ENCODE measurements at regions not wholly inside any gene's neighbourhood (a gene's known extent, or its start where the extent isn't known, plus 50 kb on each side); places are given as distances from the start of the nearest gene placed in this dataset.

DNA sequence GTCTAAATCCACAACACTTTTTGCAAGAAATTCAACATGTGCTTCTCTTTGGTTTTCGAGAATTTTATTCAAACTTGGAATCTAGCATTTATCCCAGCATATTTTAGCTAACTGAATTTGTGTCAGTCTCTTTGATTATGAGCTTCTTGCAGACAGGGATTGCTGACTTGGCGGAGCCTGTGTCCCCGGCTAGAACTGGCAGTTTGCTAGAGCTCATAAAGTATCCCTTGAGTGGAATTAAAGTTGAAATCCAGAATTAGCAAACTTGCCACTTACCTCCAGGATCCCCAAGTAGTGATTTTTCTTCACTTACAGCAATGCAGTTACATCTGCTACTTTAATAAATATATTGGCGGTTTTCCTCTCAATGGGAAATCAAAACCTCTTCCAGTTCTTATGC is 306.9 kb downstream of the AACS start:
- DNase-seq: no peak

DNA sequence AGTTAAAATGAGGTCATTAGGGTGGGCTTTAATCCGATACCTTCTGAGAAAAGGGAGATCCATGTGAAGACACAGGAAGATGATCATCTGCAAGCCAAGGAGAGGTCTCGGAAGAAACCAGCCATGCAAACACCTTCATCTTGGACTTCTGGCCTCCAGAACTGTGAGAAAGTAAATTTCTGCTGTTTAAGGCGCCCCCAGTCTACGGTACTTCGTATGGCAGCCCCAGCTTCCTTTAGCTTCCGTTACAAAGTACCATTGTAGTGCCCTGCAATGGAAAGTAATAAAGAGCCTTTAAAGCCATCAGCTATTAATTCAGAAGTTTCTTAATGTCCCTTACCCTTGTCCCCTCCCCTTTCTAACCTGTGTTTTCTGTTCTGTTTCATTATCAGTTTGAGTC is 308.1 kb downstream of the AACS start:
- no peak for DNase-seq

DNA sequence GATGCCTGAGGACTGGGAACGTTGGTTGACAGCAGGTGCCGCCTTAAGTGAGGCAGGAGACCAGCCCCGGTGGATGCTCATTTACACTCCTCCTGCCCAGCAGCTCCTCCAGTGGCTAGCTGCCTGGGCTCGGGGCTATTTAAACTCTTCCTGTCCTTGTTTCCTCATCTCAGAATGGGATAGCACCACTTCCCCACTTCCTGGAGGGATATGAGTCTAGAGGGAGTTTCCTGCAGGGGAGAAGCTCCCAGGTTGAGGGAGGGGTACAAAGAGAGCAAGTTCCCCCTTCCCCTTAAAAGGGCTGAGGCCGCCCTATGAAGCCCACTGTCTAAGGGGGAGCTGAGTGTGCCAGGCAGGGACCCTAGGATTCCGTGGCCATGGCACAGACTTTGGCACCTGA is 311.2 kb downstream of the AACS start:
- no peak for DNase-seq

DNA sequence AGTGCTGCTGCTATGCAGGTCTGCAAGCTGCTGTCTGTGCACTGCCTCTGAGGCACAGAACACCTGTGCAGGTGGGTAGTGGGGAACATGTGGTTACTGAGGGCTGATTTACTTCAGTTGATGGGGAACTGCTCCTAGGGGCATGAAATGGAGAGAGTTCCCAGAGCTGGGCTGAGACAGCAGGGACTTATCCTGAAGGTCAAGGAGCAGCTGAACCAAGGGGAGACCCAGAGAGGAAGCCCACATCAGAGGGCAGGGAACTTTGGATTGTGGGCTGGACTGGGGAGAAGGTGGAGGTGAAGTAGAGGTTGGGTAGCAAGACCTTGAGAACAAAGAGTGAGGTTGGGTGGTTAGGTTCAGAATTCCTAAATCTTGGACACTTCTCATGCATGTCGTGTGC is 311.9 kb downstream of the AACS start:
- no peak for DNase-seq

DNA sequence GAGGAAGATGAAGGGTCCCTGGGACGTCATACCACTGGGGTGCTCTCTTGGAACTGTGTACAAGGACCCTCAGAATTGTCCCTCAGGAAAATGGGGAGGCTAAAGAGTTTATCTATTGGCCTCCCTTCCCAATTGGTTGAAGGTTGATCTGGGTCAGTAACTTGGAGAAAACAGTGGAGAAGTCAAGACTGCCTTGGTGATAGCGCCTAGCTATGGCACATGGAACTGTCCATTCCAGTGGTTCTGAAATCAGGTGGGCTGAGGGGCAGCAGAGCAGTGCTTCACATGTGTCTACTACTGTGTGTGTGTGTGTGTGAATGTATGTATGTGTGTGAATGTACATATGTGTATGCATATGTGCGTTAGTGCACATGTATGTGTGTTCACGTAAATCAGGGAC is 316.1 kb downstream of the AACS start:
- DNase-seq: no peak

DNA sequence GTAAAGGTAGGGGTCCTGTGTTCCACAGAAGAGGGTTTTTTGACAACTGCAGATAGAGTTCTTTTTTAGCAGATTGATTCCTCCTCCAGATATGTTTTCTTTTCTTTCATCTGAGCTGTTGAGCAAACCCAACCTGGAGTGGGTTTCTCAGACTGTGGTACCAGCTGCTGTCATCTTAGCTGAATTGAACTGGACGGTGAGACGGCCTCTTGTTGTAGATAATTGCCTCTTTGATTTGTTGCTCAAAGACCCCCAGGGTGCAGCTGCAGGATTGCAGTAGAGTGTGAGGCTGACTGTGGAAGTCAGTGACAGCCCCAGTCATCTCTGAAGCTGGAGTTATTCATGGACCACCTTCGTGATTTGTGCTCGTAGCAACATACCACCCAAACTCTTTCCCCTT is 317.7 kb downstream of the AACS start:
- DNase-seq: no peak

DNA sequence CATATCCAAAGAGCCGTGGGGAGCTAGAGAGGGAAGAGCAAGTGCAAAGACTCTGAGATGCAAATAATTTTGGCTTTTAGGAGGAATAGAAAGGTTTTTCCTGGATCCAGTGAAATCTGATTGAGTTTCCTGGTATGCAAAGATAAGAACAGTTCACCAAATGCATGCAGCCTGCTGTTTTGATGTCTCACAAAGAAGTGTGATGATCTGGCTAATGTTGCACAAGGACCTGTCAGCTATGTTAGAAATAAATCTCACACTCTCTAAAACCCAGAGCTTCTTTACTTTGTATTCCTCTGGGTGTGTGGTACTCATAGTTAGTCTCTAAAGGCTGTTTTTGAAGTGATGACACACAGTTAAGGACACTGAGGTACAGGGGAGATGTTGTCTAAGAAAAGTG is 321.4 kb downstream of the AACS start:
- DNase-seq: no peak

DNA sequence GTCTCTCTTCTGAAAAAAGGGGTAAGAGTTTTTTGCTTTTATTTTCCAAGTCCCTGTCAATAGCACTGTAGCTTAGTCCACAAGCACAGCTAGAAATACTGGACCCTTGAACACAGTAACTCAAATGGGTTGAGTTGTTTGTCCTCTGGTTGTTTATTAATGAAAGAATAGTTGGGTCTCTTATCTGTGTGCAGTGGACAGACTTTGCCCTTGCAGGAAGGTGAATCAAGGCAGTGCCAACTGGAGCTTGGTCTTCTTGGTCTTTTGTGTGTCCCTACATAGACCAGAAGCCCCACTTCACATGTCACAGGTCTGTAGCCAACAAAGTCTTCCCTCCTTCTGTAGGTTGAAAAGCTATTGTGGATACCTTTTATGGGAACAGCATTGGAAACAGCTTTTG is 322.0 kb downstream of the AACS start:
- no peak for DNase-seq

DNA sequence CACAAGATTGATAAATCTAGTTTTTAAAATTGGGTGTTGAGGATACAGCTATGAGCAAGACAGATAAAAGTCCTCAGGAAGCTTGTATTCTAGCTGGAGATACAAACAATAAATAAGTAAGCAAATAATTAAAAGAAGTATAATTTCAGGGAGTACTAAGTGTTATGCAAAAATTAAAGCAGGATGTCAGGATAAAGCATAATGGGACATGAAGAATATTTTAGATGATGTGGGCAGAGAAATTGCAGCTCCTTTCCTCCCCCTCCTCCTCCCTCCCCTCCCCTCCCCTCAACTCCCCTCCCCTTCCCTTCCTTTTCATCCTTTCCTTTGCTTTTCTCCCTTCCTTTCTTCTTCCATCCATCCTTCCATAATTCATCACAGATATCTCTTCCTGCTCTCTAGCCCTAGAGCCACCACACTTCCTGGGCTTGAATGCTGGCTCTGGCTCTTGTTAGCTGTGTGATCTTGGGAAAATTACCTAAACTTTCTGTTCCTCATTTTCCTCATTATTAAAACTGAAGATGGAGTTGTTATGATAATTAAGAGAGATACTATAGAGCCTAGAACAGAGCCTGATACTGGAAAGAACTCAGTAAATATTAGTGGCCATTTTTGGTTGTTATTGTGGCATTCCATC is 323.9 kb downstream of the AACS start:
- DNase-seq: no peak

DNA sequence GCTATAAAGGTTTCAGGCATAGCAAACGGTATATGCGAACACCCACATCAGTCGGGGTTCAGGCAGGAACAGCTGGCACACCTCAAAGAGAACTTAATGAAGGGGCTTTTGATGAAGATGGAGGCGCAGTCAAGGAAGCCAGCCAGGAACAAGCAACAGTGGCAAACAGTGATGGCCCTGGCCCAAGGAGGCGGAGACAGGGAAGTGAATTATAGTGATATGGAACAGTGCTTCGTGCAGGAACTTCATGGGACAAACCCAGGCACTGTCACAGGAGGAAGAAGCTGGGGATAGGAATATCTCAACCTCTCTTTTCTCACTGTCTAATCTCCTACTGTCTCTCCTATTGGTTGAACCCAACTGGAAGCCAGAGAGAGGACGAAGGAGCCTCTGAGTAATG is 328.3 kb downstream of the AACS start:
- DNase-seq: no peak

DNA sequence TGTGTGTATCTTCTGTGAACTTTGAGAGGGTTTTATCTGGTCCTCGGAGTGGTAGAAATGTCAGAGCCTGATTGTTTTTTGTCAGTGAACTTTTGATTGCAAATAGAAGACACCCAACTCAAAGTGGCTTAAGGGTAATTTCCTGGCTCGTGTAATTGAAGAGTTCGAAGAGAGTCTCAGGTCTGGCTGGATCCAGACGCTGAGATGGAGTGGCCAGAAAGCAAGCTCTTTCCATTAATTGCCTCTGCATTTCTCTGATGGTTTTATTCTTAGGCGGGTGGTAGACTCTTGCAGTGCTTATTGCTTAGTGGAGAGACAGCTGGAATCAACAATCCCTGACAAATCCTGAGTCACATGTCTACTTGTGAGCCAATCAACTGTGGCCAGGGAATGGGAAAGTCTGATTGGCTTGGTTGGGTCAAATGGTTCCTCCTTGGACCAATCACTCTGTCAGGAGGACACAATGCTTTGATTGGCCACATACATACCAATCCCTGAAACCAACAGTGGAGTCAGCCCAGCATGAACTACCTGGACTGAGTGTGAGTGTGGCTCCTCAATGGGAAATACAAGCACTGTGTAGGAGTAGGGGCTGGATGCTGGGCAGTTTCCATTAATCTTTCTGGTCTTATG is 330.5 kb downstream of the AACS start:
- no peak for DNase-seq

DNA sequence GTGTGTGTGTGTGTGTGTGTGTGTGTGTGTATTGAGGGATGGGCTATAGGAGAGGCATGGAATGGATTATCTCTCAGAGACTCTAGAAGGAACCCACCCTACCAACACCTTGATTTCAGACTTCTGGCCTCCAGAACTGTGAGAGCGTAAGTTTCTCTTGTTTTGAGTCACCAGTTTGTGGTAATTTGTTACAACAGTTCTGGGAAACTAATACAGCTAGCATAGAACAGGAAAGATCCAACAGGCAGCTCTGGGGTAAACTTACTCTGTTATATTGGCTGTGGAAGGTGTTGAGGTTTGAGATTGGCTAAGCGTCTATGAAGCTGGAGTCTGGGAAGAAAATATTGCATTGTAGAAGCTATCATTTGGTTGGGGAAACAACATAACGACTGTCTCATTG is 334.3 kb downstream of the AACS start:
- no peak for DNase-seq

DNA sequence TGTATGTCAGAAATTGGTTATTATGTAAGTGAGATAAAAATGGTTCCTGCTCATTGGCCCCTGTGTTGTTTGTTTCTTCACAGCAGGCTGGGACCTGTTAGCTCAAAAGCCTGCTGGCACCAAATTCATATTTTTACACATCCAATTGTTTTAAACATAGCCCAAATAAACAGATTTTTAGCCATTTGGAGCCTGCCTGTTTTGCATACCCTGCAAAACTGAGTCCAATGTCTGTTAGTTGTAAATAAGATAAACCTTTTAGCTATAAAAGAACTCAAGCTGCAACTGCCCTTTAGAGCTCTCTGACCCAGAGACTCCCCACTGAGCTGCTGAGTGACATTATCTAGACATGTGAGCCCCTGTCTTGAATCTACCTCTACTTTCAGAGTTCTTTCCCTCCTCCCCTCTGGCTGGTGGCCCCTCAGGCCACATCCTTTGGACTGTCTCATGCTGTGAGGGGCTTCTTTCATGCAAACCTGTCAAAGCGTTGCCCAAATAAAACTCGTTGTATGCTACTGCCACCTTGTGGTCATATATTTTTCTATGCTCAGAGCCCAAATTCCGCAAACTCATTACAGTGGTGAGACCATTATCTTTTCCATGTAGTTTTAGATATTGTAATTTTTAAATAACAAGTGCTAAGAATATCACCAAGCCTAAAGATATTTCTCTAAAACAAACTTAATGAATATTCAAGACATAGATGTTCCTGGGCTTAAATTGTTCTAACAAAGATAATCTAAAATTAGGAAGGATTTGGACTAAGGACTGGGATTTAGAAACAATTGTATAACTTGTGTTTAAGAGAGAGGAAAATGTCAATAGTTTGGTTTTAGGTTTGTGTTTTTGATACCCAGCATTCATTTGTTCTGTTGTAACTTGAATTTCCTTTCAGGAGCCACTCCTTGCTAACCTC is 337.9 kb downstream of the AACS start:
- DNase-seq: no peak

DNA sequence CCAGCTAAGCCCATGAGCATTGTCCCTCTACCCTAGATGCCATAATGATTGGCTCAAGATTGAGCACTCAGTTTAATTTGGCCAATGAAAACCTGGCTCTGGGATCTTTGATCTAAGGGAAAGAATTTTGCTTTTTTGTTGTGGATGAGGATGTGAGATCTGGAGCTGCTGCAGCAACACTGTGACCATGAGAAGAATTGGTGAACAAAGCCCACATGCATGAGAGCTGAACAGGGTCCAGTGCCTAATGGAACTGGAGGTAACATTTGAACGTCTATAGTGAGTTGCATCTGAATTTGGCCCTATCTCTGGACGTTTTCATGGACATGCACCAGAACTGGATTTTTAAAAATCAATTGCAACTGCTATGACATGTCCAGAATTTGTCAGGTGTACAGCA is 338.6 kb downstream of the AACS start:
- DNase-seq: no peak

DNA sequence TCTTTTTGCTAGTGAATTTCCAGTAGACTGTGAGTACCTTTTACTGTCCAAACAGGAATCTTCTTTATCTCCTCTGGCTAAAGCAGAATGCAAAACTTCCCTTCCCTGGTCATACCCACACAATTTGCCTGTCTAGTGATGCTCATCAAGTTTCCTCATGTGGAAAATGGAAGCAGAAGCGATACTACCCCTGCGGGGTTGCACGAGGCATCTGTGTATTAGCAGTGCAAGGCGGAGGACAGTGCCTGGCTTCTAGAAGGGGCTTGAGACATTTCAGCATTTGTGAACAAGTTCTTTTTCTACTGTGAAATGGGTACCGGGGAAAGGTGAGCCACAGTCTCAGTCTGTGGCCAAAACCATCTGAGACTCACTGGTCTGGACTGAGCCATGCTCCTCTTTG is 340.9 kb downstream of the AACS start:
- no peak for DNase-seq

DNA sequence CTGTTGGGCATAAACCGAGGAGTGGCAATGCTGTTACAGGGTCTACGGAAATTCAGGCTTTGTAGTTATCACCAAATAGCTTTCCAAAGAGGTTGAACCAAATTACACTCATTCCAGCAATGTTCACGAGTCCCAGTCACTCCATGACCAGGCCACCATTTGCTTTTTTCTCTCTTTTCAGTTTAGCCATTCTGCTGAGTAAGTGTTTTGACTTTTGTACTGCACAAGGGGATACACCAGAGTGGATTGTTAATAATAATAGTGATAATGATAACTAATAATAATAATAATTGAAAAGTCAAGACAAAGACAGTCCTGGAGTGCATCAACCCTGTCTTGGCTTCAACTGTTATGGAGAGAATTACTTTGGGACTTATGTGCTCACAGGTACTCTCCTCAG is 343.5 kb downstream of the AACS start:
- no peak for DNase-seq

DNA sequence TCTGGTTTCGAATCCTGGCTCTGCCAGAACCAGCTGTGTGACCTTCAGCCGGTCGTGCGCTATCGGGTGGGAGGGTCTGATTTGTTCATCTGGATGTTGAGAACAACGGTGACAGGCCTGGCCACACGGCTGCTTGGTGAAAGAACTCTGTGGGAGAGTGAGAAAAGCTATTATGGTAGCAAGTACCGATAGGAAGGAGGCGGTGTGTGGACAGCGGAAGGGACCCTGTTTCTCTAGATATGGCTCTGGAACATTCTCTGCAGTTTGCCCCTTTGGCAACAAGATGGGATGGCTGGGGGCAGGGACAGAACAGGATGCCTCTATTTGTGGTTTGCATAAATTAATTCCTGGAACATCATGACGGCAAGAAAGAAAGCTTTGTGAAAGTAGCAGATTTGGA is 347.3 kb downstream of the AACS start:
- no peak for DNase-seq

DNA sequence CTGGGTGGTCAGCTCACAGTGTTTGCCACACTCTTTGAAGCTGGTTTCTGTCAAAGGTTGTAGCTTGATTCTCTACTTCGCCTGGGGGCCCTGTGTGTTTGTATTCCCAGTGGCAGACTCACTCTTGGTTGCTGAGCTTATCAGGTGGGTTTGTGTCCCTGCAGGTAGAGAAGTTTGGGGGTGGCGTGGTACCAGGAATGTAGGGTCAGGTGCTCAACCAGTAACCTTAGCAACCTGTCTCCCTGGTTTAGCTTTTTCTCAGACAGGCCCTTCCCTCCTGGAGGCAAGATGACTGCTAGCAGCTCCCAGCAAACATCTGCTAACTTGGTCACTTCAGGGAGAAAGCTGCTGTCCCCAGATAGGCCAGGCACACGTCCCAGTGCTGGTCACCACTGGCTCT is 352.2 kb downstream of the AACS start:
- no peak for DNase-seq

DNA sequence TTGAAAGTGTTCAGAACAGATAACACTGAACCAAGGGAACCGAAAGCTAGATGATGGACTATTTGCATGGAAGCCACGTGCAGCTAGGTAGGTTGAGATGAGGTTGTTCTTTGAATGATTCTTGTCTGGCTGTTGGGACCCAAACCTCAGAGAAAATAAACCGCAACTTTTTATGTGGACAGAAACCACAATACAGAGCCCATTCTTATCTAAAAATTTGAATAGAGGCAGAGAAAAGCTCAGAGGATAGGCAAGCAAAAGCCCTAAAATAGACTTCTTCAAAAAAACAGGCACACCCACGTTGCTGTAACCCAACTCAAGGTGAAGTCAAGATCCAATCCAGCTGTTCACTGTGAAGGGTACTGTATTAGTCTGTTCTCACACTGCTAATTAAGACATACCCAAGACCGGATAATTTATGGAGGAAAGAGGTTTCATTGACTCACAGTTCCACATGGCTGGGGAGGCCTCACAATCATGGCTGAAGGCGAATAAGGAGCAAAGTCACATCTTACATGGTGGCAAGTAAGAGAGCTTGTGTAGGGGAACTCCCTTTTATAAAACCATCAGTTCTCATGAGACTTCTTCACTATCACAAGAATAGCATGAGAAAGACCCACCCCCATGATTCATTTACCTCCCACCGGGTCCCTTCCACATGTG is 353.8 kb downstream of the AACS start:
- no peak for DNase-seq

DNA sequence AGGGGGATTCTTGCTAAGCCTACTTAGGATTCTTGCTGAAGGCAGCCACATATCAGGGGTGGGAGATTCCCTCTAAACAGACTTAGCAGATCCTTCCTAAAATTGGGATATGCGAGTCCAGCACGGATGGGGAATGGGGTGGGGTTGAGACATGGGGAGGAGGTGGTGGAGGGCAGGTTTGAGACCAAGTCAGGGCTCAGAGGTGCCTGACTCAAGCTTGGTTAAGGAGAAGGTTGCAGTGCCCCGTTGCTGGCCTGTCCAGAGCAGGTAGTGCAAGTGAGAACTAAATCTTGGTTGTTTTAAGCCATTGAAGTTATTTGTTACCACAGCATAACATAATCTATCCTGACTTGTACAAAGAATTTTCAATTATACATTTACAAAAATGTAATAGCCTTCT is 359.7 kb downstream of the AACS start:
- no peak for DNase-seq

DNA sequence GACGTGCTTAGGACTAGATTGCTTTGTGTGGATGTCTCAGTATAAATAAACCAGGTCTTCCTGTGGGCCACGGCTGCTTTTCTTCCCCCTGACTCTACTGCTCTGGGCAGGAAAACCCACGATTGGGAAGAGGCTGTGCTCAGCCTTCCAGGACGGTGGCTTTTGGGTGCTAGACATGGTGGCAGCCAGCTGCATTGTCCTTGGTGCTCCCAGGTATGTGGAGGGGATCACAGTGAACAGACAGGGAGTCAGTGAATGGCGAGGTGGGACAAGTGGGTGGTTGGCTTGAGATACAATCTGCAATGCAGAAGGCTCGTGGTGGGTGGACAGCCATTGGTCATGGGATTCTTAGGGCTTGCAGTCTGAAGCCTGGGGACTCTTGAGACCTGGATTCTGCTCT is 366.3 kb downstream of the AACS start:
- no peak for DNase-seq

DNA sequence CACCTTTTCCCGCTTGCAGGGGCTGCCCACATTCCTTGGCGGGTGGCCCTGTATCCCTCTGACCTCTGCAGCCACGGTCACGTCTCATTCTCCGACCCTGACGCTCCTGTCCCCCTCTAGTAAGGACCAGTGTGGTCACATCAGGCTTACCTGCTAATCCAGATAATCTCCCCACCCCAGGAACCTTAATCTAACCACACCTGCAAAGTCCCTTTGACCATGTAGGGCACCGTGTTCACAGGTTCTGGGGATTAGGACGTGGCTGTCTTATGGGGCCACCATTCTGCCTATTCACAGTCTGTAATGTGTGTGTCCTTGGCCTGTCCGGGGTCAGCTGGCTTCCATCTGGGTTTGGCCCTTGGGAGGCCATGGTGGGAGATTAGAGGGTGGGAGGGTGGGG is 368.9 kb downstream of the AACS start:
- DNase-seq: no peak

DNA sequence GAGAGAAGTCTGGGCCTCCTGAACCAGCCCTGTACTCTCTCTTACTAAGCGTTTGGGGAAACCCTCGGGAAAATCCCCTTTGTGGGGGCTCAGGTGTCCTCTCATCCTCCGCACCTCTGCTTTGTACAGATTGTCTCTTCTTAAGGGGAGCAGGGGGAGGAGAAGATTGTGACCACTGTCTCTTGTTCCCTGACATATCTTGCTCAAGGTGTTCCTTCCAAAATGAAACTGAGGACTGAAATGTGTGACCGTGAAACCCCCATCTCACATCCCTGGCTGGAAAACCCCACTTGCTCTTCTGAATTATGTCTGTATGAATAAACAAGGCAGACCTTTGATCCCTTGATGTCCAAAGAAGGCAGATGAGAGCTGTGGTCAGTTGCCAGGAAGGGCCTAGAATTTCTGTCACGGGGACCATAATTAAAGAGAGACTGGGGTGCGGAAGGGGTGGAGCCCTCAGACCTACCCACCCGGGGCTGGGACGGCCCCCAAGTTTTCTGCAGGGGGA is 369.8 kb downstream of the AACS start:
- no peak for DNase-seq

DNA sequence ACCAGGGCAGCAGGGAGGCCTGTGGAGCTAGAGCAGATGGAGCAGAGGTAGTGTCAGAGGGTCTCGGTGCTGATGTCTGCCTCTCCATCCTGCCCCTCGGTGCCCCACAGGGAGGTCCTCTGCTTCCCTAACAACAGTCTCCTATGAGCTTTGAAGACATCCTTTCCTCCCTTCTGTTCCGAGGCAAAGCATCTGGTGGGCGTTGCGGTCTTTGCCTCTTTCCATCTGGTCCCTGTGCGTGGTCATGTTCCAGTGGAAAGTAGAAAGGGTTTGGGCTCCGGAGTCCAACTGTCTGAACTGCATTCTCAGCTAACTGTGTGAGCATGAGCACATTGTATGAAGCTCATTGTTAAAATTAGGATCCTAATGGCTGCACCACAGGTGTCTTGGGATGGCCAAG is 370.6 kb downstream of the AACS start:
- DNase-seq: no peak

Measured in stimulated activated CD8-positive, alpha-beta memory T cell treated with anti-CD3 and anti-CD28 coated beads, Interleukin-4, amount 100 ng/mL, for 48 hours (primary cell).